NCI-H2171 (cell line): ENCODE measurements at regions not wholly inside any gene's neighbourhood (a gene's known extent, or its start where the extent isn't known, plus 50 kb on each side); places are given as distances from the start of the nearest gene placed in this dataset.

Experiments
- DNase-seq: peaks from one replicate; lab custom pipeline; 2025; lab: John Stamatoyannopoulos, UW

DNA sequence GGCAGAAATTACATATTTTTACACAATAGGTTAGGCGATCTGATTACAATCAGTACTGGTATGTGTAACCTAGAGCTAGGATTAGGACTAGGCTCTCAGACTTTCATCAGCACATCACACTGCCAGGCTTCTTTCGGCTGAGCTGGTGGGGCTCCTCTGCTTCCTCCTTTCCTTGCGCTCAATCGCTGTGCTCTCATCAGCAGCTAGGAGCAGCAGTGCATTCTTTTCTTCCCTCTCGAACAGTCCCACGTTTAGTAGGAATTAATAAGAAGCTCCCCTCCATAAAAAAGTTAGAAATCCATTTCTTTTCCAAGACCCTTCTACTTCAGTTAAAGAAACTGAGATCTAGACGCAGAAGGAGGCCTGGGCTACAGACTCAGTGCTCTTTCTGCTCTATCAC lies 350.4 kb downstream of the SPRY1 start:
- DNase-seq: no peak

DNA sequence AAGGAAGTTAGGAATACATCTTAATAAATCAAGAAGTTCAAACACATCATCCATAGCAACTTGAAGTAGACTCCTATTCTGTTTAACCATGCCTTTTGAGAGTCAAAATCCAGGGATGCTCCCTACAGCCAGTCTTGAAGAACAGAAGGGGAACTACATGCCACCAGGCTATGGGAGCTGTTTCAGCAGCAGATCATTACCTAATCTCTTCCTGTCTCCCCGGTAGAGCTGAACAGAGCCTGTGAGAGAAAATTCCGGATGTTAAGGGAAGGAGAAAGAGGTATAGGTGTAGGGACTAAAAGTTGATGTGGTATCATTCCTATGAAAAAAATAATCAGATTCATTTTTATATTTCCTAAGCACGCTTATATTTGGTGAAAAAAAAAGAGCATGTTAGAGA lies 352.2 kb downstream of the SPRY1 start:
- no peak for DNase-seq

DNA sequence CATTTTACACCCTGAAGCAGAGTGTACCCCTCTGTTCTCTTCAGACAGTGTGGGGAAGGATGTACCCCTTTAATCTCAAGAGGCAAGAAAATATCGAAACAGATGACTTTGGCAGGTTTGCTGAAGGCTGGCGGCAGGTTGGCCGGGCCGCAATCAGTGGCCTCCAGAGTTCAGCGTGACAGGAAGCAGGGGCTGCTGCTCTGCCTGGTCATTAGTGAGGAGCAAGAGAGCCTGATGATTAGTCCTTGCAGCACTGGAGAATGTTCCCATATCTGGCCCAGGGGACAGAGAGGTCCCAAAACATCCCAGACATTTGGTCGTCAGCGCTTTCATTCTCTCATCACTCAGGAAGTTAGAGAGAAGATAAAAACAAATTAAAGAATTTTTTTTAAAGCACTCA lies 352.8 kb downstream of the SPRY1 start:
- DNase-seq: no peak

DNA sequence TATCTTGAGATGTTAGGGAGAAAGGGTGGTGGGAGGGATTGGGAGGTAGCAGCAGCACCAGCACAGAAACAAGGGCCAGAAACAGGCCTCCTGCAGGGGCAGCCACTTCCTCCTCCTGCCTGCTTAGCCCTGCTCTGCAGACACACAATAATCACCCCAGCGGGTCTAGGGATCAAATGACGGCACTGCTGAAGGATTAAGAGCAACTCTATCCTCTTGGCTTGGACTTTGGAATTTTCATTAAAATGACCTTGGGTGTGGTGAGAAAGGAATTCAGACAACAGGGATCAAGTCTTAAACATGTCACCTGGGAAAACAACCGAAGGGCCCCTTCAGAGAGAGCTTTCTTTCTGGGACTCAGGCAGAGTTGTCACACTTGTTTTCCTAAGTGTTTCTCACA lies 353.4 kb downstream of the SPRY1 start:
- DNase-seq: no peak

DNA sequence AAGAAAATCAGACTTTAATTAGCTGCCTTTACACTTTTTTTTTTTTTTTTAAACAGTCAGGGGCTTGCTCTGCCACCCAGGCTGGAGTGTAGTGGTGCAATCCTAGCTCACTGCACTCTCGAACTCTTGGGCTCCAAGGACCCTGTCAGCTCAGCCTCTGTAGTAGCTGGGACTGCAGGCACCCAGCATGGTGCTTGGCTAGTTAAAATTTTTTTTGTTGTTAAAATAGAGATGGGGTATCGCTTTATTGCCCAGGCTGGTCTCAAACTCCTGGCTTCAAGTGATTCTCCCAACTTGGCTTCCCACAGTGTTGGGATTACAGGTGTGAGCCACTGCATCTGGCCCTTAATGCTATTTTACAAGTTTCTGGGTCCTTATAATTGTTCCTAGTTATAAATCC lies 359.1 kb downstream of the SPRY1 start:
- no peak for DNase-seq

DNA sequence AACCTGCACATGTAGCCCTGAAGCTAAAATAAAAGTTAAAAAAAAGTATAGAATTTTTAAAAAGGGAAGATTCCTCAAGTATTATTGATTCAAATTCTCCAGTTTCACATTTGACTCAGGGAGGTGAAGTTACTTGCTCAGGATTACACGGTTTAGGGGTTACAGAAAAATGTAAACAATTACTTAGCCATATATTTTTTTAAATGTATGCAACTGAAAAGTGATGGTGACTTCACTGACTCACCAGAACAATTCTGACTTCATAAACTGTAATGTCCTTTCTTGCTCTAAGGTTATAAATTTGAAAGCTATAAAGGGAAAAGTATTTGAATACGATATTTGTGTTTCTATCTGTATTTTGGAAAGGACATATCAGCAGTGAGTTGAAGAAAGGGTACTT lies 371.2 kb downstream of the SPRY1 start:
- DNase-seq: no peak

DNA sequence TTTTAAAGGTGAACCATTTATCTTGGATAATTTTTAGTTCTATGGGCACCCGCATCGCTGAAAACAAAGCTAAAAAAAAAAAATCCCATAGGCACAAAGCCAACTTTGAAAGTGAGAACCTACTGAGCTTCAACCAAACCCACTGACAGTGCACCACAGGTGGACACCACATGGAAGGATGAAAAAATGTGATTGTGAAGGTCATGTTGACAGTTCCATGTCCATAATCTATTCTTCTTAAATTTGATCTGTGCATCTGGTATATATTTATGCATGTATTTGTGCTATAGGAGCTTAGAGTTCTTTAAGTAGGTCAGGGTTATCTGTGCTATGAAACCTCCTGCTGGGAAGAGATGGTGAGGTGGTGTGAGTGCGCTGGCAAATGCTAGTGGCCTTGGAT lies 374.3 kb downstream of the SPRY1 start:
- DNase-seq: no peak

DNA sequence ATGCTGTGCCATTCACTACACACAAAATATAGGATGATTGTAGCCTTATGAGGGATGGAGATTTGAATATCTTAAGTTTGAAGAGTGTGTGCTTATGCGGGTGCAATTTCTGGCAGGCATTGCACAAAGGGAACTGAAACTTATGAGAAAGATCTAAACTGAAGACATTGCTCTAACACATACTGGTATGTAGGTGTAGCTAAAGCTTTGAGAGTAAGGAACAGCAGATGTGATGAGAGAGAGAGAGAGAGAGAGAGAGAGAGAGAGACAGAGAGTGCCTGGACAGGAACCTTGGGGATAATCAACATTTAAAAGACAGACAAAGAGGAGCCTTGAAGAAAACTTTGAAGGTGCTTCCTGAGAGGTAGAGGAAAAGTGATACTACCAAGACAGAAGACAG lies 379.7 kb downstream of the SPRY1 start:
- DNase-seq: no peak

DNA sequence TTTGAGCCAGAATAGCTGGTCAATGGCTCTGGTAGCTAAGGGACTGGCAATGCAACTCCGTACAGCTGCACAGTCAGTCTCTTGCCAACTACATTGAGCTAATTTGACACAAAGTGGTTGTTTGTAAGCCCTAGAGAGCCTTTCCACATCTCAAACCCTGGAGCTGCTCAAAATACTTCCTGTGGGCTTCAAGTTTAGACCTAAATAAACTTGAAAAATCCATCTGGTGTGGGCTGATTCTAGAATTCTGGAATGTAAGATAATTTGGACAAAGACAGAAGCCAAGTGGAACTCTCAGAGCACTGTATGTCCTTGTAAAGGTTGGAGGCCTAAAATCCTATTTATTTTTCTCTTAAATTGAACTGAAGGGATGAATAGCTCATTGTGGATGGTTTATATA lies 380.8 kb downstream of the SPRY1 start:
- no peak for DNase-seq

DNA sequence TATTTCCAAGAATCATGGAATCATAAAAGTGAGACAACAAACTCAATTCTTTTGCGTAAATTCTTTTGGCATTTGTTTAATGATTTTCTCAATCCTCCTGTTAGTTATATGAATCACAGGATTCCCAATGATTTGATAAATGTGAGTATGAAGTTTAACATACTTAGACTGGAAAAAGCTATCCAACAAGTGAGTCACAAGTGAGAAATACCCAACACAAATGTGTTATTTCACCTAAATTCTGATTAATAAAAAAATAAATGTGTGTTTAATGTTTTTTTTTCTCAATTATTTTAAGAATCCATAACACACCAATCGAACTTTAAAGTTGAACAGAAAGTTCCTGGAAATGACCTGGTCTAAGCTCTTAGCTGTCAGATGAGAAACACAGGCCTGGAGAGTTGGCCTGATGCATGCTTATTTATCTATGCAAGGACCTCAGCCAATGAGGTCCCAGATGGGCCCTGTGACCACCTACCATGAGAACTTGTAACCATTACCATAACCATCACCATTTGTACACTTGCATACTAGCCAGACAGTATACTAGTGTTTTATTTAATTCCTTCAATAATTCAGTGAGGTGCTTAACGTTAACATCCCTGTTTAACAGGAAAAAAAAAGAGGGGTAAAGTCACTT lies 386.7 kb downstream of the SPRY1 start:
- no peak for DNase-seq

DNA sequence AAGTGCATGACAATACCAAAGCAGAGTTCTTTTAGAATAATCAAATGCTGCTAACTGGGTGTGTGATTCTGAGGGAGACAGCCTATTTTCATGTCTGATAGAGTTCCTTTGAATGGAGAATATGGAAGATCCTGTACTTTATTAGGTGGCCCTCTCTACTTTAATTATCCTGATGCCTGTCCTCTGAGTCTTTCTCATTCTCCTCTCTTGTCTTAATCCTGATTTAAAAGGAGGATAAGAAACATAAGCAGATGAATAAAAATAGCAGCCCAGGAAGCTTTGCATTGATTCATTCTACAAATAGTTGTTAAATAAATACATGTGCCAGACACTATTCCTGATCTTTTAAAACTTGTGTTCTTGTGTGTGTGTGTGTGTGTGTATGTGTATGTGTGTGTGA lies 387.3 kb downstream of the SPRY1 start:
- DNase-seq: no peak

DNA sequence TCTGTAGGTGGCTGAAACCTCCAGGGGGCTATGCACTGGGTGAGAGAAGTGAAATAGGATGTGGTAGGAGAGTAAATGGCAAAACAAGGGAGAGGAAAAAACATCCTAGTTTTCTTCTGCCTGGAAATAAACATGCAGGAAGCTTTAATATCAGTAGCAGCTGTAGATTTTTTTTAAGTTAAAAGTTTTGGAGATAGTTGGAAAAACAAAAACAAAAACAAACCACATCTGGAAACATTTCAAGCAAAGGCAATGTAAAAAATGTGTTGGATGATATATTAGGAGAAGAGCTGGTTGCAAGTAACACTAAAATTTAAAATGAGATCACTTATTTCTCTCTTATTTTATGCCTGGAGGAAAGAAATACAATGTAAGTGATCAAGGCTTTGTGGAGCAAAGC lies 388.0 kb downstream of the SPRY1 start:
- DNase-seq: no peak

DNA sequence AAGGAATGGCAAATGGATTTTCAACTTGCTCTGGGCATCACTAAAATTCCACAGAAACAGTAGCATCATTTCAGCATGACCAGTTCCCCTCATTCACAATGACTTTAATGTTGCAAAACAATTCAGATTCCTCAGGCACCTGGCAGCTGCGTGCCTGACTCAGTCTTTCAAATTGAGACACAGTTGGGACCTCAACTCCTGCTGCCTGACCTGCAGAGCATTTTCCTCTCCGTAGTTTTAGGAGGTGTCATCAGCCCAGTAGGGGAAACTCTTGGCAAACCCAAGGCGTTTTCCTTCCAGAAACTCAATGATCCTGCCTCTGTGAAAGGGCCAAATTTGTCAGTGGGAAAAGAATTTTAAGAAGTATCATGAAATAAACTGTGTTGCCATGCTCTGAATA lies 388.9 kb downstream of the SPRY1 start:
- DNase-seq: no peak

DNA sequence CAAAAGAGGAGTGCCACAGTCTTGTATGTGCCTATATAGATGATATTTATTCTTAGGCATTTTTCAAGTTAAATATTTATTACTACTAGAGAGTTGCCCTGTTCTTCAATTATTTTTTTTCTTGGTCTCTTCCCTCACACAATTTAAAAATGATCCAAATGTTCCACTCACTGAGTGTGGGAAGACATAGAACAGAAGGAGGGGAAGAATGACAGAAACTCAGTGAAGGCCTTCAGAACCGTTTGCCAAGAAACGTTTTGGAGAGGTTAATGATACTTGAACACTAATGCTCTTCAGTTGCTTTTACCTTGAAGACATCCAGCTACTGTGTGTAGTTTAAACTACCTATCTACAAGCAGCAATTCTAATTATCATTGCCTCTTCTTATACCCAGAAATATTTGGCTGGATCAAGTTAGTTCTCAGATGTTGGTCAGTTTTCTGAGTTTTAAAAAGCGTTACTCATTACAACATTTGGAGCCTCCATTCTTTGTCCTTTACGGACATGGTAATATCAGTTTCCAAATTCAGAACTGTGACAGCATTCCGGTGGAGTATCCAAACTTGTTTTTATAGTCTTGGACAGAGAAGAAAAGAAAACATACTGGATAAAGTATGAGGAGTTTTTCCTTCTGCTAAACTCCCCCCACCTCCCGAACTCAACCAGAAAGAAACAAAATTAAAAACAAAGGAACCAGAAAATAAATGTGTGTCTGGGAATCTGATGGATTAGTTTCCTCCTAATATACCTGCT lies 389.7 kb downstream of the SPRY1 start:
- no peak for DNase-seq

DNA sequence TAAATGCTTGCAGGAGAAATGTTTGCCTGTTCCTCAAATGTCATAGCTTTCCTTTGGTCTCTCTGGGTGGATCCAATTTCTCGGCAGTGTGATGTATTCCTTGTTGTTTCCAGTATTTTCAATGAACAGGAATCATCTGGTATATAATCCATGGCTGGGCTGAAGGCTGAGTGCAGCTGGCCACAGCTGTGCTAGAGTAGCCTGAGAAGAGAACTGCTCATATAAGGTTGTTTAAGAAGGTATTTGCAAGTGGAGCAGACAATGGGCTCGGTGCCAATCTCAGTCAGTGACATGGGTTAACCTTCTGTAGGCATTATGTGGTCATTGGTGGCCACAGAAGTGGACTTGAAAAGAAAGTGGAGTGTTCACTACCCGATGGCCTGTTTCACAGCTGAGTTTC lies 390.3 kb downstream of the SPRY1 start:
- DNase-seq: no peak

DNA sequence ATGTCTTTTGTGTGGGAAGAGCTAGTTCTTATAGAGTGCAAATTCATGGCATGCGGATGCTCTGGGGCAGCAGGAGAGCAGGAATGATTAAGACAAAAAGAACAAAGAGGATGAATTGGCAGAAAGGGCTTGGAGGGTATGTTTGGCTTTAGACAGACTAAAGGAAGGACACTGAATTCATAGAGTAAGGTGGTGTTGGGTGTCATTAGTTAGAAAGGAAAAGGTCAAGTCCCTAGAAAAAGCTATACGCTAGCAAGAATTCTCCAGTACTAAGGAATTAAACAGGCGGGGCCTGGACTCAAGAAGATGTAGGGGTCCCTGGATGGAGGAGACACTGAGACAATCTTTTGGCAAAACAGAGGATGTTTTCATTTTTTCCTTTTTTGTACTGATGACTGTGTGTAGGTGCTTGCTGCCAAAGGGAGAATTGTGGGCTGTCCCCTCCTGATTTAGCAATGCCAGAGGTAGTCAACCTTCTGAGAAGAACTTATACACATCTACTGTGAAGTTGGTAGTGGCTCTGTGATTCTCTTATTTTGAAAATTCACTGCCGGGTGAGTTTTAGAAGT lies 391.0 kb downstream of the SPRY1 start:
- DNase-seq: no peak

DNA sequence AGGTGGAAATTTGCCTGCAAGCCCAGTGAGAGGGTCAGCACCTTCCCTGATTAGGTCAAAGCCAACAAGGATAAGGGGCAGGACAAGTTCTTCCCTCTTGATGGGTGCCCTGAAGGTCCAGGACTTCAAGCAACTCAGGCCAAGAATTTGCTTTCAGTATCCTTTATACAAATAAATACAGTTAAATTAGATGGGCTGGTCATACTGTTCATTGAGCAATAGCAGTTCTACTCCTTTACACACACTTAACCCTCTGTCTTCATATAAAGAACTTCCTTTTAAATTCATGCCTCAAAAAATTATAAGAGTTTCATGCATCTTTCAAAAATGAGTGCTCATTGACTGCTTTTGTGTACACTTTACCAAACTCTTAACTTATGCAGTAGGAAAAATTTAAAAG lies 392.0 kb downstream of the SPRY1 start:
- no peak for DNase-seq

DNA sequence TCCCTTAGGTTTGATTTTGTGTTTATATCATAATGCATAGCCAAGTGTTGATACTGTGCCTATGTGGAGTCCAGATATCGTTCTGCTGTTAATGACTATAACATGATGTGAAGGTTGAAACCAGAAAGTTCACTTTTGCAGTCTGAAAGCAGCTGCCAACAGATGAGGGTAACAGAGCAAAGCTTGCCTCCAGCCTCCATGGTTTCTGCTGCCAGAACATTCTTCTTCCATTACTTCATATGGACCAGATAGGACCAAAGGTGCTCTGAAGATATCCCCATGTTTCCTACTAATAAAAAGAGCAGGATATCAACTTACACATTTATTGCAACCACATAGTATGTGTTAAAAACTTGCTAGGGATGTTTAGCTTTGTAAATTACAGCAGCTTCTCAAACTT lies 394.1 kb downstream of the SPRY1 start:
- DNase-seq: no peak

DNA sequence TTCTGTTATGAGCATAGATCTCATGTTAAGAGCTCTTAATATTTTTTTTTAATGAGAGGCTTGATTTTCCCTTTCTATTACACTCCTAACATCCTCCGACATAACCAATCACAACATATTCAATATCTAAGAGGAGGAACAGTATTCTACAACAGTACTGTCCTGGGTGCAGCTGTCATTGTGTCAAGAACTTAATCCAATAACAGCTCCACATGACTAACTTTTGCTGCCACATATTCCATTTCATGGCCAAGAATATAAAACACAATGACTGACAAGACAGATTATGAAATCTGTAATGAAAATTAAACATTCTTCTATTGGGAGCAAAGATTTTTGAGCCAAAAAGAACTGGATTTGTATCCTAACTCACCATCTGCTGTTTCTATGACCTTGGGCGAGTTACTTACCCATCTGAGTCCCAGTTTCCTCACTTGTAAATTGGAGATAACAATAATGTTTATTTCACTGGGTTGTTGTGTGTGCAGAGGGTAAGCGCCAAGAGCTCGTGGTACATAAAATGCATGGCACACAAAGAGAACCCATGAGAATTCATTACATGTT lies 405.6 kb downstream of the SPRY1 start:
- DNase-seq: no peak

DNA sequence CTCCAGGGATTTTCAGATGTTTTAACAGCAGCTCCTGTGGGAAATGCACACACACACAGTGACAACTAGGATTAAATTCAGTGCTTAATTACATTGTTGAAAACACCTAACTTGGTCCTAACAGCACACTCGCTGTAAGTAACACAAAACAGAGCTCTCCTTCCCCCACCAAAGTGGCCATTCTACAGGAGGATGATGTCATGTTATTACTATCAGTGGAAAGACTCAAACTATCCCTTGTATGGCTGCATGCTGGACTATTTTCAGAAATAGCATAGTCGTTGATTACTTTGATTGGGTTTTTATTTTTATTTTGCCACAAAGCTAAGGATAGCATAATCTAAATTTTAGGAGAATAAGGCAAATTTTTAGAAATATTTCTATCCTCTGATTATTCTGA lies 406.3 kb downstream of the SPRY1 start:
- no peak for DNase-seq

DNA sequence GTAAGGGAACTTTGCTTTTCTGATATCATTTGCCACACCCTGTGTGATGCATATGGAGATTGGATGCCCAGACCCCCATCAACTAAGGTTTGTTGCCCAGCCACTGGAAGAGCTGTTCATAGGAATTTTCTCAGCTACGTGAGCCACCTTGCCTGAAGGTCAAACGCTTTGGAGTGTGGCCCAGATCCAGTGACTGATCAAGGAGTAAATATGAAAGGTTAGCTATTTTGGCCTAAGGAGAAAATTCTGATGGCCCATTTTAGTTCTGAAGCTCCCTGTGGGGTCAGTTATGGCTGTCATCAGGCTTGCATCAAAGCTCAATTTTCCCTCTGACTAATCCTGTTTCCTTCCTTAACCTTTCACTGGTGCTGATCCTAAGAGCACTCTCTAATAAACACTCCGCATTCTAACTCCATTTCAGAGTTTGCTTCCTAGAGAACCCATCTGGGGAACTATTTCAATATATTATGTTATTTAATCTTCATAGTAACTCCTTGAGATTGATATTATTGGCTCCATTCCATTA lies 407.7 kb downstream of the SPRY1 start:
- no peak for DNase-seq

DNA sequence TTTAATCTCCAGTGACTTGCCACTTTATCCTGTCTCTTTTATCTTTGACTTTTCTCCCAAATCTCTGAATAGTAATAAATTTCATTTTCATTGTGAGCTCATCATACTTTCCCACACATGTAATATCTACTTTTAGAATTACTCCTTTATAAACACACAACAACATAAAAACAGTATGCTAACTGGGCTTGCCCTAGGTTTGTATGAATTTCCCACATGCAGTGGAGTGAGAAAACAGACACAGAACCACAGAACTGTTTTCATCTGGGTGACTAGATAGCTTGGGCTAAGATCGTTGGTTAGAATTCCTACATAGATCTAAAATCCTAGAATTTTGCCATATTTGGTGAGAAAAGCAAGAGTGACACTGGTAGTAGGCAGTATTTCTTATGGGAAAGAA lies 409.5 kb downstream of the SPRY1 start:
- DNase-seq: no peak

DNA sequence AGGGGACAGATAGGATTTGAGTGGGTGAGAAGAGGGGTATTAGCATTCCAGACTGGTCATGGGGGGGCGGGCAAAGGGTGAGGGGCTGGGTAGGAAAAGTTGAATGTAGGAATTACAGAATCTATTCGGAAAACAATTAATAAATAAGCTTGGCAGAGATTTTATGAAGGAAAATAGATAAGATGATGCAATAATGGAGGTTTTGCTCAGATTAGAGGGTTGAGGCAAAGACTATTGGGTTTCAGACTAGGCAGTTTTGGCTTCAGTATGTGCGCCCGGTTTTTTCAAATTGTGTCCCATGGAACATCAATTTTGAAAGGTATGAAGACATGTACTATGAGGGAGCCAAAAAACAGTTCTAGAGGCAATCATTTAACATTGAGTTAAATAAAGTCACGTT lies 410.6 kb downstream of the SPRY1 start:
- DNase-seq: no peak
